Mesothelial cell of epicardium (in vitro differentiated cells): ENCODE measurements at regions not wholly inside any gene's neighbourhood (a gene's known extent, or its start where the extent isn't known, plus 50 kb on each side); places are given as distances from the start of the nearest gene placed in this dataset.

ENCODE experiments used
- DNase-seq, 2 experiments: peaks; one replicate each; pipeline ENCODE4 v3.0.0; 2021; ENCODE audit warnings: low spot score in 2 of 2; ENCODE audit not compliant: unreplicated experiment in 2 of 2
- H3K27ac Mint-ChIP-seq: 2 replicates; pipeline ENCODE4 v1.8.0; 2021; ENCODE audit warnings: mixed read lengths
- H3K27me3 Mint-ChIP-seq: 2 replicates; pipeline ENCODE4 v1.8.0; 2021; ENCODE audit warnings: low read depth, mixed read lengths
- H3K36me3 Mint-ChIP-seq: 2 replicates; pipeline ENCODE4 v1.8.0; 2021; ENCODE audit warnings: mixed read lengths
- H3K4me1 Mint-ChIP-seq: 2 replicates; pipeline ENCODE4 v1.8.0; 2021; ENCODE audit warnings: mixed read lengths
- H3K4me3 Mint-ChIP-seq: 2 replicates; pipeline ENCODE4 v1.8.0; 2021; ENCODE audit warnings: mild to moderate bottlenecking, moderate library complexity, mixed read lengths
- H3K9me3 Mint-ChIP-seq: 2 replicates; pipeline ENCODE4 v1.8.0; 2021; ENCODE audit warnings: mixed read lengths
- TF ChIP-seq, protein P1 (sequence below): fragments of 200-600 bp; sonication (generic); IDR thresholded peaks from one replicate; pipeline ENCODE4 v1.5.0; 2021; ENCODE audit warnings: antibody characterized with exemption; ENCODE audit not compliant: unreplicated experiment

GRCh38 chr5:158398360-158399201, 539.6 kb upstream of the CLINT1 start:
- Mint-ChIP-seq H3K27me3 (peaks cover 15% of the 10 kb centered on the region), H3K4me3 (no peak overlapping the region), H3K36me3 (no peaks in the 10 kb centered on the region), H3K27ac (no peak overlapping the region), H3K4me1 (no peaks in the 10 kb centered on the region), H3K9me3 (peaks cover 9% of the 10 kb centered on the region)
- TF ChIP-seq, protein P1, sequence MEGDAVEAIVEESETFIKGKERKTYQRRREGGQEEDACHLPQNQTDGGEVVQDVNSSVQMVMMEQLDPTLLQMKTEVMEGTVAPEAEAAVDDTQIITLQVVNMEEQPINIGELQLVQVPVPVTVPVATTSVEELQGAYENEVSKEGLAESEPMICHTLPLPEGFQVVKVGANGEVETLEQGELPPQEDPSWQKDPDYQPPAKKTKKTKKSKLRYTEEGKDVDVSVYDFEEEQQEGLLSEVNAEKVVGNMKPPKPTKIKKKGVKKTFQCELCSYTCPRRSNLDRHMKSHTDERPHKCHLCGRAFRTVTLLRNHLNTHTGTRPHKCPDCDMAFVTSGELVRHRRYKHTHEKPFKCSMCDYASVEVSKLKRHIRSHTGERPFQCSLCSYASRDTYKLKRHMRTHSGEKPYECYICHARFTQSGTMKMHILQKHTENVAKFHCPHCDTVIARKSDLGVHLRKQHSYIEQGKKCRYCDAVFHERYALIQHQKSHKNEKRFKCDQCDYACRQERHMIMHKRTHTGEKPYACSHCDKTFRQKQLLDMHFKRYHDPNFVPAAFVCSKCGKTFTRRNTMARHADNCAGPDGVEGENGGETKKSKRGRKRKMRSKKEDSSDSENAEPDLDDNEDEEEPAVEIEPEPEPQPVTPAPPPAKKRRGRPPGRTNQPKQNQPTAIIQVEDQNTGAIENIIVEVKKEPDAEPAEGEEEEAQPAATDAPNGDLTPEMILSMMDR = no peak
- DNase-seq = no peak

DNA sequence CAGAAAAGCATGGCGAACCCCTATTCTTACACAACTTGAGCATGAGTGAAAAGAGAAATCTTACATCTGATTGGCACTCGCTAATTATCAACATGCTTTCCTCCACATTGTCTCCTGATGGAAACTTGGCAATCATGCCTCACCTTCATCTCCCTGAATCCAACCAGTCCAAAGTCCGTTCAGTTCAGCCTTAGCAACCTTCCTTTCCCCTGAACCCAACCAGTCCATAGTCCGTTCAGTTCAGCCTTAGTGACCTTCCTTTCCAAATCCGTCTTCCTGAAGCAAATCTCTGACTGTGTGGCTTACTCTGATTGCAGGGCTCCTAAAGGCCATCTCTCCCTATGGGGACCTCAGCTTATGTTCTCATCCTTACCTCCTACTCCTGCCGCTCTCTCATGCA, 538.3 kb upstream of the CLINT1 start:
- peaks cover 2% of the 10 kb centered on the region for H3K9me3 Mint-ChIP-seq
- H3K4me1 Mint-ChIP-seq = no peaks in the 10 kb centered on the region
- H3K36me3 Mint-ChIP-seq = no peaks in the 10 kb centered on the region
- no peak overlapping the region for H3K27ac Mint-ChIP-seq
- no peak overlapping the region for H3K4me3 Mint-ChIP-seq
- DNase-seq = no peak
- TF ChIP-seq, protein P1 = no peak
- peaks cover 15% of the 10 kb centered on the region for H3K27me3 Mint-ChIP-seq

DNA sequence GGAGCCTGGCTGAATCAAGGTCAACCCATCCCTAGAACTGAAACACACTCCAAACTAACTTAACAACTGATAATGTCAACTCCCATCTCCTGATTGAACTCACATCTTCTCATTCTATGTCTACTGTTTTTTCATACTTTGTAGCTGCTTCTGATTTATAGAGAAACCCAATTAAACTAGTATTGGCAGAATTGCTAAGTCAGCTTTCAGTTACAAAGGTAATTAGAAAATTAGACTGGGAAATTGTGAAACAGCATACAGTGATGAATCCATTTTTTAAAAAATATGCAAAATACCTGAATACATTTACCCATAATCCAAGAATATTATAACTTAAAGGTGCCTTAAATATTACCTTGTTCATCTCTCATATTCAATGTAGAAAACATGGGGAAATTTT, 535.2 kb upstream of the CLINT1 start:
- Mint-ChIP-seq H3K4me3 (no peak overlapping the region), H3K27me3 (peaks cover 12% of the 10 kb centered on the region), H3K4me1 (no peaks in the 10 kb centered on the region), H3K36me3 (no peaks in the 10 kb centered on the region), H3K9me3 (no peaks in the 10 kb centered on the region), H3K27ac (no peak overlapping the region)
- DNase-seq = no peak
- TF ChIP-seq, protein P1 = no peak

DNA sequence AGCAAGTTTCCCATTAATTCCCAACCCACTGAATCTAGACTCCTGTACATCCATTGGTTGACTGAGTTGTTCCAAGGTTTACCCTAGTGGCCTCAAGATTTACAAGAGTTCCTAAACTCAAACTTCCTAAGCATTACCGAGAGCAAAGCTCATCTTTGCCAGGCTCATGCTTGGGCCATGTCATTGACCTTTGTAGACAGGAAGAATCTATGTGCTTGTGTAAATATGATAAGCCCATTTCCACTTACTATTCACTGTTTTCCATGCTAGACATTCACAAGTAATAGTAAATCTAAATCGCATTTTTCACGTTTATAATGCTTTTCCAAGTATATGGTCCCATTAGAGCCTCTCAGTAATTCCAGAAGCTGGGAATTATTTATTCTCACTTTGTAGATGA, 534.5 kb upstream of the CLINT1 start:
- no peaks in the 10 kb centered on the region for H3K9me3 Mint-ChIP-seq
- H3K27ac Mint-ChIP-seq = no peak overlapping the region
- H3K36me3 Mint-ChIP-seq = no peaks in the 10 kb centered on the region
- TF ChIP-seq, protein P1 = no peak
- no peak overlapping the region for H3K4me3 Mint-ChIP-seq
- DNase-seq = no peak
- H3K4me1 Mint-ChIP-seq = no peaks in the 10 kb centered on the region
- peaks cover 12% of the 10 kb centered on the region for H3K27me3 Mint-ChIP-seq

- no peak for DNase-seq
- Mint-ChIP-seq H3K9me3 (no peaks in the 10 kb centered on the region), H3K36me3 (no peaks in the 10 kb centered on the region), H3K4me1 (no peaks in the 10 kb centered on the region), H3K4me3 (no peak overlapping the region), H3K27ac (no peak overlapping the region), H3K27me3 (peaks cover 8% of the 10 kb centered on the region)
- TF ChIP-seq, protein P1 = no peak
Measured at GRCh38 chr5:158392753-158393152, 533.8 kb upstream of the CLINT1 start.
